GM19438 (cell line): ENCODE measurements at regions not wholly inside any gene's neighbourhood (a gene's known extent, or its start where the extent isn't known, plus 50 kb on each side); places are given as distances from the start of the nearest gene placed in this dataset.

Experiments used
- ATAC-seq: cut with Tn5 transposase; IDR thresholded peaks from one replicate; pipeline ENCODE4 v1.9.1; 2021; ENCODE audit warnings: low read depth; ENCODE audit not compliant: unreplicated experiment

DNA sequence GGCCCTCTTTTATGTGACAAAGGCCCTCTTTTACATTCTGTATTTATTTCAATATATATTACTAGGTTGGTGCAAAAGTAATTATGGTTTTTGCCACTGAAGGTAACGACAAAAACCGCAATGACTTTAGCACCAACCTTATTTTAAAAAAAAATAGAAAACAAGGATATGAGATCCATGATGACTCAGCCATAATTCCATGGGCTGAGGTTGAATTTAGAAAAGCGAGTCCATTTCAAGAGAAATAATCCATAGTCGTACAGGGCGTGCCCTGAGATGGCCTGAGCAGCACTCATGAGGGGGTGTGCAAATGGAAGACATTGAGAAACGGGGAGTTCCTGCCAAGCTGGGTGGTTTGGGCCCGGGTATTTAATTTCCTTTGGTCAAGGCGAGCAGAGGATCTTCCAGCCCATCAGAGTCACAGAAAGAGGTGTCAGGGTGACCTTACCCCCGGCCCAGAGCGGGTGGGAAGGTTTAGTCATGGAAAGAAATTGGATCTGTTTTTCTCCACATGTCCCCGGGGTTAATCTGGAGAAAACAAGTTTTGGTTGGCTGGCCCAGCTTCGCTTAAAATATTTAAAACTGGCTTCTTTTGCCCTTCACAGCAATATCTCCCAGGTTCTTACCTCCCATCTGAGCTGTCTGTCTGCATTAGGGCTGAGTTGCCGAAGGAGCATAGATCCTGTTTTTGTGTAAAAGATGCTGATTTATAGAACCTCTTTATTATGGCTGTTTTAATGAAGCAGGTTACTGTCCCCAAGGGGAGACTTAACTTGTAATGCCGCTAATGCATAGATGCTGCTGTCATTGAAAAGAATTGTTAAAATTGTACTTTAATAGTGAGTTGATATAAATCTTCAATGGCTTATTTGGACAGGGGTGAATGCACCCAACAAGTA, 255.6 kb downstream of the PREX1 start:
- ATAC-seq = no peak

DNA sequence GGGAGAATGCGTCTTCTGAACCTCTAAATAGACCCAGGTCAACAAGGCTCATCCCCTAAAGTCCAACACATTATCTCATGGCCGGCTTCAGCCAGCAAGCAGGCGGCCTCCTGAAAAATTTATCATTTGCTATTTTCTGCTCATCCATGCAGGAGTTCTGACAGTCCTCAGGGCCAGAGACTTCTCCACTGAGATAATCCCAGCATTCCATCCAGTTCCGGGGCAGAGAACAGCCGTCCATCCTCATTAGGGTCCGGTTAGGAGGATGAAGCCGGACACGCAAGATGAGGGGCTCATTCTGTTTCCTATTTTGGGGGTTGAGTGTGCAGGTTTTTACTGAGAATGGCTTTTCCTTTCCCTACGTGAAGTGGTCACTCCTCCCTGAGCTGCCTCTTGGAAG, 258.1 kb downstream of the PREX1 start:
- no peak for ATAC-seq

- ATAC-seq = no peak
Measured at GRCh38 chr20:48568520-48568919, 259.3 kb downstream of the PREX1 start.

- ATAC-seq = no peak
Measured at GRCh38 chr20:48567145-48567544, 260.7 kb downstream of the PREX1 start.

DNA sequence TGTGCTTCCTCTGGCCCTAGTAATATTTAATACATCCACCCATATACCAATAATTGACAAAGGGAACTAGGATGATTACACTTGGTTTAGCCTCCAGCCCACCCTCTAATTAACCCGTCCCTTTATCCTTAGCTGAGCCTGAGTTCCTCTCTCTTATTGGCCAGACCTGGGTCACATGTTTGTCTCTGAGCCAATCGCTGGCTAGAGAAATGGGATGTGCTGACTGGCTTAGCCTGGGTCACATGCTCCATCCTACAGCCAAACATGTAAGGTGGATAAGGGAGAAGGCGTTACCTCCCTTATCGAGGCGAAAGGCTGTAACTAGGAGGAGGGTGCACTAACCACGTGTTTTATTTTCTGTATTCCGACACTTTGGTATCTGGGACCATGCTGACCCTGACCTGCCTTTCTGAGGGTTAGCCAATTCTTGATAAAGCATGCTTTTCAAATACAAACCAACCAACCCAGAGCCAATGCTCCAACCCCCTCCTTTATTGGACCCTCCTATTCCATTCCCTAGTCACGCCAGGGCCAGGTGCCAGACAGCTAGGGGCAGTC, 262.7 kb downstream of the PREX1 start:
- no peak for ATAC-seq

DNA sequence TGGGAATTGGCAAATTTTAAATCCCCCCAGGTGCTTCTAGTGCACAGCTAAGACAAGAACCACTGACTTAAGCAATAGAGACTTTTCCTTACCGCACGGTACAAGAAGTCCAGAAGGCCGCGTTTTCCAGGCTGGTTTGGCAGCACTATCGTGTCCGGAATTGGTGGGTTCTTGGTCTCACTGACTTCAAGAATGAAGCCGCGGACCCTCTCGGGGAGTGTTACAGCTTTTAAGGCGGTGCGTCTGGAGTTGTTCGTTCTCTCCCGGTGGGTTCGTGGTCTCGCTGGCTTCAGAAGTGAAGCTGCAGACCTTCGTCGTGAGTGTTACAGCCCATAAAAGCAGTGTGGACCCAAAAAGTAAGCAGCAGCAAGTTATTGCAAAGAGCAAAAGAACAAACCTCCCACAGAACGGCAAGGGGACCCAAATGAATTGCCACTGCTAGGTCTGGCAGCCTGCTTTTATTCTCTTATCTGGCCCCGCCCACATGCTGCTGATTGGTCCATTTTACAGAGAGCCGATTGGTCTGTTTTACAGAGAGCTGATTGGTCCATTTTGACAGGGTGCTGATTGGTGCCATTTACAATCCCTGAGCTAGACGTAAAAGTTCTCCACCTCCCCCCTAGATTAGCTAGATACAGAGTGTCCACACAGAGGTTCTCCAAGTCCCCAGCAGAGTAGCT, 264.5 kb downstream of the PREX1 start:
- no peak for ATAC-seq

- ATAC-seq = no peak
Measured at GRCh38 chr20:48562586-48563116, 265.1 kb downstream of the PREX1 start.

DNA sequence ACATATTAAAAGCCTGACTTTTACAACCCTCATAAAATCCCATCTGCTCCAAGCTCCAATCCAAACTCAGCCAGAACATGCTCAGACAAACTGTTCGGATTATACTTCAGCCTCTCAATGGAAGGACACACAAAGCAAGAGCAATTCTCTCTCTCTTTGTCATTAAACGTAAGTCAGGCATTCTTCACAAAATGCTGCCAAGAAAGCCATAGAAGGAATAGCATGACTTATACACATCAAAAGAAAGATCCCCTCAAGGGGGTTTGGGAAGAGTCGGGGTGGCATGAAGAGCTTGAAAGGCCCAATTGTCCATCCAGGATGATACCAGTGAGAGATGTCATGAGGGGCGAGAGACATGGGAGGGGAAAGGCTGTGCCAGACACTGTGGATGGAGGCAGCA, 268.9 kb downstream of the PREX1 start:
- no peak for ATAC-seq

DNA sequence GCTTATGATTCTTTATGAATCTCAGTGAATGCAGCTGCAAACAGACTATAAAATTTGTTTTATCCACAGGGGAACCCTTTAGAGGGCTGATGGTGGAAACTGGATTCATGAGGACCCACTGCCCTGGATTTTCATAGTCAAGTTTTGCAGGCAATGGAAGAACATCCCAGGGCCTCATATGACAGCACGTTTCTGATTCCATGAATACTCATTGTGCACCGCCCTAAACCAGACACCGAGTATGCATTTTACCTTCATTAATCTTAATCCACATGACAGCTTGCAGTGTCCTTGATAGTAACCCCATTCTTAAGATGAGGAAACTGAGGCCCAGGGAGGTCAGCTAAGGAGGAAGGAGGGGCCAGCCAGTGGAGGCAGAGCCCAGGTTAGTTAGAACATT, 270.4 kb downstream of the PREX1 start:
- no peak for ATAC-seq

DNA sequence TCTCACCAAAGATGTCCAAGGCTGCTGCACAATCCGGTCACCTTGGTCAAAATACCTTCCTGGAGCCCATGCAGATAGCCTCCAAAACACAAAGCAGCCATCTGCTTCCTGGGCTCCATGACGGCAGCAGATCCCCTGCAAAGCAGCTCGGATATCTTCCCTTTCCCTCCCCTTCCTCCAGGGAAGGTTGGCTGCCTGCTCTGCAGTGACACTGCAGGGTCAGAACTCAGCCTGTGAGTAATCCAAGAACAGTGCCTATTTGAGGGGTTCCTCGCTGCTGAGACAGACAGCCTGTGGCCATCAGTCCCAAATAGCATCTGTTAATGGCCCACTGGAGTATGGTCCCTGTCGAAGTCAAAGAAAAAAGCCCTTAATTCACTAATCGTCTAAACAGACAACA, 270.8 kb downstream of the PREX1 start:
- ATAC-seq = no peak

DNA sequence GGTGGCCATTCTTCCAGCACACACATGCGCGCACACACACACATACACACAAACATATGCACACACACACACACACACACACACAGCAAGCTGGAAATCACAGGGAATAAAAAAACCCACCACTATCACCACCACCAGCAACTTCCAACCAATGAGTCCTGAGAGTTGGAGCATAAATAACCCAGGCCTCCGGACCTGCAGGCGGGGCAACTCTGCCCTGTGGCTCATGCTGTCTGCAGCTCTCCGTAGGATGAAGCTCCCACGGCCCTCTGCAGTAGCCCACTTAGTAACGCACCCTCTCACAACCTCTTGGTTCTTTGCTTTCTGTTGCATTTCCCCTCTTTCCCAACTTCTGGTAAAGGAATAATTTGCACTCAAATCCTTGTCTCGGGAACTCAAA, 275.2 kb downstream of the PREX1 start:
- ATAC-seq = no peak

DNA sequence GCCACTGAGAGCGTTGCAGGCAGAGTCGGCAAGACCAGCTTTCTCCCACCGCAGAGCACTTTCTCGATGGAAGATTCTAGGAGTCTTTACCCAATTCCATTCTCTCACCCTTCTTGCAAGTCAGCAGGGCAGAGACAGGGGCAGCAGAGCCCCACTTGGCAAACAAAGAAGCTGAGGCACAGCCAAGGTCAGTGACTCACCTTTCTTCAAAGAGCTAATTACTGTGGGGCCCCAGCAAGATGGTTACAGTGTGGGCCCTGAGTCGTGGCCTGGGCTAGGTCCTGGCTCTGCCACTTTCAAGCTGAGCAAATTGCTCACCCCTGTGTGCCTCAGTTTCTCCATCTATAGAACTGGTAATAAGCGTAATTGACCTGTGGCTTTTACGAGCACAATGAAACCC, 277.0 kb downstream of the PREX1 start:
- ATAC-seq = no peak

- no peak for ATAC-seq
Measured at GRCh38 chr20:48547664-48548063, 280.1 kb downstream of the PREX1 start.

DNA sequence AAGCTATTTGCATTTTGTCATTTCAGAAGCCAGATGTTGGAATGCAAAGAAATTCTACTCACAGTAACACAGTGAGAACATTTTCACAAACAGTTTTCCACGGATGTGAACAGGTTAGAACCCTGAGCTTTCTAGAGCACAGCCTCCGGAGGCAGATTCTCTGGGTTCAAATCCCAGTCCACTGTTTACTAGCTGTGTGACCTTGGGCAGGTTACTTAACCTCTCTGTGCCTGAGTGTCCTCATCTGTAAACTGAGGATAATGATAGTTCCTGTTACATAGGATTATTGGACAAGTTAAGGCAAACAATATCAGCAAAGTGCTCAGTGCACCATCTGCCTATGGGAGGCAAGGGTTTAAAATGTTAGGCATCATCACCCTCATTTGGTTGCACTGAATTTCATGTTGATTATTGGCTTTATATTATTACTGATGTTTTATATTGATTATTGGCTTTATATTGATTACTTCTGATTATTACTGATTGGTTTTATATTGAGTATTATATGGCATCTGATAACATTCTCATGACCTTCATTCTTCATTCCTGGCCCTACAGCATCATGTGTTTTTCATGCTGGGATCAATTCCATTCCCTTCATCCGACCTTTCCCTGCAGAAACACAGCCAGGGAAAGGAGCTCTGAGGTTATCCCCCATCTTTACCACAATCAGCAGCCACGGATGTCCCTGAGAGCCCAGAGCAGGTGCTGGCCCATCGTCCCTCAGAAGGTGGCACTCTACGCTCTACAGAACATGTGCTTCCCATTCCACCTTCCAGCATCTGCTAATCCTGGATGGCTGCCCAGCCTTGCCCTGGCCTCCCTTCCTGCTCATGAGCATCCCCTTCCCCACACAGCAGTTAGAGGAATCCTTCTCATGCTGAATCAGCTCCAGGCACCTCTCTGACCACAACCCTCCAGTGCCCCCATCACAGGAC, 283.1 kb downstream of the PREX1 start:
- no peak for ATAC-seq

DNA sequence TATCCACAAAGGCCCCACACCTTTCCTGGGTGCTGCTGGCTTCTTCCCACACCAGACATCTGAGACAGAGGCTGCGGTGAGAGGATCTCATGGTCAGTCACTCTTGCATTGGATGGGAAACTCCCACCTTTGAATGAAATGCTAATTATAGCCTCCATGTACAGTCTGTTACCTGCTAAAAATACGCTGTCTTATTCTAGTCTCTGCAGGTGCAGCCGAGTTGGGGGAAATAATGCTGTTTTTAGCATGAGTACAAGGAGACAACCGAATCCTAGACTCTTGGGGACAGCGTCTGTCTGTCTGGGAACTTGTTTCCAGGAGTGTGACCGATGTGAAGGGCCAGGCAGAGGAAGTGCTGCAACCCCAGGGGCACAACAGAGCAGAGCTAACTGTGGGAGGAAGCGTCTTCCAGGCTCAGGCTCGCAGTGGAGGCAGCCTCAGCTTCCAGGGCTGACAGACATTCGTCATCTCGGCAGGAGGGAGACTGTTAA, 286.2 kb downstream of the PREX1 start:
- peak; percentile 66 for ATAC-seq

DNA sequence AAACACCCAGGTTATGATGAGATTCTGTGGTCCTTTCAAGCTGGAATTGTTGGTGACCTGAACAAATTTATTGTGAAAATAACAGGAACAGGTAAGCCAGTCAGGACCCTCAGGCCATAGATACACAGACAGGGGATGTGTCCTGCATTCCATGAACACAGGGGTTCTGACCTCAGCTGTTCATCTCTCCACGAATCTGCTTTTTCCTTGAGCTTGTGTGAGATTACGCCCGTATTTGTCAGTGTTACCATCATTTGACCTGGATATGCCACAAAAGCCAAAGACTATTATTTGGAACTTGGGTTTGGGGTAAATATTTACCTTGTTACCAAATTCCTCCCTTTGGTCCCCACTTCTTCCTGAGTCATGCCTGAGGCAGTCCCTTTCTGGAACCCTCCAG, 288.9 kb downstream of the PREX1 start:
- no peak for ATAC-seq

- ATAC-seq = no peak
Measured at GRCh38 chr20:48538058-48538825, 289.6 kb downstream of the PREX1 start.

DNA sequence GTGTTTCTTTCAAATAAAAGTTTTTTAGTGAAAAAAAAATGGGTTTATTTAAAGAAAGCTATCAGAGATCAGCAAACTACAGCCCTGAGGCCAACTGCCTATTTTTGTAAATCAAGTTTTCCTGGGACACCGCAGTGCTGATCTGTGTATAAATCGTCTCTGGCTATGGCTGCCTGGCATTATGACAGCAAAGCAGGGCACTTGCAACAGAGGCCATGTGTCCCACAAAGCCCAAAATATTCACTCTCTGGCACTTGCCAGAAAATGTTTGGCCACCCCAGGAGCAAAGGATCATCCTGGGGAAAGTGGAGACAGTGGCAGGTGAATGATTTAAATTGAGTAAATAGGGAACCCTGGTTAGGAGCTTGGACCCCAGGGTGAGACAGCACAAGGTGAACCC, 291.6 kb downstream of the PREX1 start:
- ATAC-seq = no peak

DNA sequence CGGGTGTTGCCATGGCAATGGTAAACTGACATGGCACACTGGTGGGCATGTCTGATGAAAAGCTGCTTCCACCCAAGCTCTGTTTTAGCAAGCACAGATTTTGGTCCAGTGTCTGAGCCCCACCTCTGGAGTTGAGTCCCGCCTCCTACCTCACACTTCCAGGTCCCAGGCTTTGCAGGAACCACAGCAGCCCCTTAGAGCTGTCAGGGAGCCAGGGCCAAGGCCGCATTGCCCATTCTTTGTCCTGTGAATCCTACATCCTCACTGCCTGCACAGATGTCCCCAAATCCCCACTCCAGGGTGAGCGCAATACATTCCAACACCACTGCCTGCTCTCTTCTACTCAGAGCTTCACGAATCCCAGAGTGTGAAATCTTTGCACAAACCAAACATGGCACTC, 292.2 kb downstream of the PREX1 start:
- no peak for ATAC-seq

DNA sequence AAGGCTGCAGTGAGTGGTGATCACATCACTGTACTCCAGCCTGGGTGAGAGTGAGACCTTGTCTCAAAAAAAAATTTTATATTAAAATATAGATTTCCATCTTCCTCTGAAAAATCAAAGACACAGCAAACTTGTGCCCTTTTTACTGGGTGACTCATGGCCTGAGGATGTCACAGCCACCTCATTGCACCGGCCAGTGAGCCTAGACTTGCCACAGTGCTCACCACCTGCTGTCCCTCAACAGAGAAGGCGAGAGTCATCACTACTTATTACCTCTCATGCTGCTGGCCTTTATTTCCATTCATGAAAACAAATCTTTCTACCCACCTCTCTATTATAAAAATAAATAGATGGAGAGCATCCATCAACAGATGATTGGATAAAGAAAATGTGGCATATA, 295.8 kb downstream of the PREX1 start:
- no peak for ATAC-seq
